Mammary epithelial cell (primary cell): ENCODE measurements at regions not wholly inside any gene's neighbourhood (a gene's known extent, or its start where the extent isn't known, plus 50 kb on each side); places are given as distances from the start of the nearest gene placed in this dataset.

ENCODE experiments used
- EZH2 ChIP-seq: IDR thresholded peaks from 2 replicates; pipeline ENCODE4 v1.6.1; 2012; ENCODE audit warnings: low read length, inconsistent platforms, borderline replicate concordance
- TF ChIP-seq, protein P1 (sequence below), 2 donors: IDR thresholded peaks in 1 of 2; conservative IDR thresholded peaks in 1 of 2; 2 replicates each; pipeline ENCODE4 v1.5.1; 2011 to 2012; ENCODE audit warnings: inconsistent platforms in 2 of 2, low read length in 2 of 2, mild to moderate bottlenecking in 2 of 2, control low read depth in 1 of 2, low read depth in 1 of 2; ENCODE audit not compliant: insufficient read depth in 1 of 2; ENCODE audit errors: extremely low read depth in 1 of 2

- TF ChIP-seq, protein P1, sequence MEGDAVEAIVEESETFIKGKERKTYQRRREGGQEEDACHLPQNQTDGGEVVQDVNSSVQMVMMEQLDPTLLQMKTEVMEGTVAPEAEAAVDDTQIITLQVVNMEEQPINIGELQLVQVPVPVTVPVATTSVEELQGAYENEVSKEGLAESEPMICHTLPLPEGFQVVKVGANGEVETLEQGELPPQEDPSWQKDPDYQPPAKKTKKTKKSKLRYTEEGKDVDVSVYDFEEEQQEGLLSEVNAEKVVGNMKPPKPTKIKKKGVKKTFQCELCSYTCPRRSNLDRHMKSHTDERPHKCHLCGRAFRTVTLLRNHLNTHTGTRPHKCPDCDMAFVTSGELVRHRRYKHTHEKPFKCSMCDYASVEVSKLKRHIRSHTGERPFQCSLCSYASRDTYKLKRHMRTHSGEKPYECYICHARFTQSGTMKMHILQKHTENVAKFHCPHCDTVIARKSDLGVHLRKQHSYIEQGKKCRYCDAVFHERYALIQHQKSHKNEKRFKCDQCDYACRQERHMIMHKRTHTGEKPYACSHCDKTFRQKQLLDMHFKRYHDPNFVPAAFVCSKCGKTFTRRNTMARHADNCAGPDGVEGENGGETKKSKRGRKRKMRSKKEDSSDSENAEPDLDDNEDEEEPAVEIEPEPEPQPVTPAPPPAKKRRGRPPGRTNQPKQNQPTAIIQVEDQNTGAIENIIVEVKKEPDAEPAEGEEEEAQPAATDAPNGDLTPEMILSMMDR (conservative IDR thresholded peaks at IDR 0.05 in 1 of 2, IDR thresholded peaks at IDR 0.05 in 1 of 2; ENCODE audit: extremely low read depth in 1 of 2, insufficient read depth in 1 of 2, low read depth in 1 of 2, low read length in 2 of 2): no peak
- no peak for TF ChIP-seq EZH2
These were observed 83.0 kb upstream of the GRXCR1 start for GRCh38 chr4:42809419-42810084.
